ENCODE measurements at regions not wholly inside any gene's neighbourhood (a gene's known extent, or its start where the extent isn't known, plus 50 kb on each side); places are given as distances from the start of the nearest gene placed in this dataset.
A peak's percentile ranks its signal among the peaks of the same experiment; 100 is the strongest.

DNA sequence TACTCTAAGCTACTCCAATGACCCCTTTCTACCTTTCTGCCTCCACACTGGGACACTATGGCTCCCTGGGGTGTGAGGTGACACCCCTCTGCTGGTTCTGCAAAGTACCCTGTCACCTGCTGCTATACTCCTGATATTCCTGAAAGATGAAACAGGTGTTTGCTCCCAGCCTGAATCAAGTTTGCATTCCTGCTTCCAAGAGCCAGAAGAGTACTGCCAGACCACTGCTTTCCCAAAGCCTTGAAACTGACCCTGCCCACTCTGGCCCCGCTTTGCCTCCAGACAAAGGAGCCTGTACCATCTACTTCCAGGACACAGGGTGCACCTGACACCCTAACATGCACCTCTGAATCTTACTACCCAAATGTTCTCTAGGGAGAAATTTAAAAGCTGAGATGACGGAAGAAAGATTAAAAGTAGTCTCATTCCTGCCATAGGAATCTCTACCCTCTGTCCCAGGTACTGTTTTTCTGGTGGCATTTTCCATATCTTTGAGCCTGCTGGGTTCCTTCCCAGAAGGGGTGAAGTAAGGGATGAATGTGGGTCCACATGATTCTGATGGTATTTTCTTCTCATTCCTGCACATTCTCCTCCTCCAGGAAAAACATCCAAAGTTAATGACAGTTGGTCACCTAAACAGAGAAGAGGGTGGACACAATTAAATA, 70.3 kb upstream of the DUSP10 start:
- no peak for DNase-seq (ENCODE audit: low read depth)

DNA sequence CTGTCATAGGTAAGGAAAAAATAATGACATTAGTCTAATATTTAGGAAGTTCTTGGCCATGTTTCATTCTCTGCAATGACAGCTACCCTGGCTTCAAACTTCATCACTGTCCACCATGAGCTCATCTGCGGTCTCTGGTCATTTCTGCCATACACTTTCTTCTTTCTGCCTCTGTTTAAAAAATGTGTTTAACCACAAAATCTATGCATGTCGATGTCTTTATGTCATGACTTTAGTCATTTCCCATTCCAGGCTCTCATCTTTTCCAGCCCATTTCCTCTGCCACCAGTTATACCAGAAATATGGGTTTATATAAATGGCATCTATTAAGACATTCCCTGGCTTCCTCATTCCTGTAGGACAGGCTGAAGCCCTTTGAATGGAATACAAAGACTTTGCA, 68.5 kb upstream of the DUSP10 start:
- peak; percentile 95 for DNase-seq (ENCODE audit: low read depth)

DNA sequence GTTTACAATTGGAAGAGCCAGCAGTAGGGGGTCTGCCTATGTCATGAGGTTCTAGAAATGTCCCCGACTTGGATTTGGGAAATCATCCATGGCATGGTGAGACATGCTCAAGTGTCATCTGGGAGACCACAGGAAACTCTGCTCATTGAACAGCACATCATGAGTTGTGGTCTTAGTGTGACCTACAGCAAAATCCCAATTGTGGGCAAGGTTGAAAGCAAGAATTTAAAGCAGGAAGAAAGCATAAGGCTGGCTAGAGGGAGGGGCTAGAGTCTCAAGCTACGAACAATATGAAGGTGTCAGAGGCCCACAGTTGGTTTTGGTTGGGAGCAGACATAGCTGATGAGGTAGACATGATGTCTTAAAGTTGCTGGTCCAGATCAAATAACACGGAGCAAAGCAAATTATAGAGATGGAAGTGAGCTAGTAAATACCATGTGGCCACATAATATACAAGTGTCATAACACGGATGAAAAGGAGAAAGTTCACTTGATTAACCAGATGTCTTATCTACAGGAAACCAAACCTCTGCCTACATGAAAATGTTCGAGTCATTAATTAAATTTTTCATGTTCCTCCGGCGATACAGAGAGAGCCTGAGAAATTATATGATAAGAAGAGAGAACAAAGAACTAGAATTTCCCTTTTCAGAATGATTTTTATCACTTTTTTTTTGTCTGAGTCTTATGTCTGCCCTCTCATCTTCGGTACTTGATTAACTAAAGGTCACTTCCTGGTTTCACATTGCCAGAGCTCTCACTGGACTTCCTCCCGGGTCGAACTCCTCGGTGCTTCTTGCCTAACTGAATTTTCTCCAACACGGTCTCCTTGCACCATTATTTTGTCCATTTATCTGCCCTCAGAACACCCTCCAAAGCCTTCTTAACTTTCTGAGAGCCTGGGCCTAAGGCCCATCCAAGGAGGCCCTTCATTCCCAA, 67.5 kb upstream of the DUSP10 start:
- no peak for DNase-seq (ENCODE audit: low read depth)

DNA sequence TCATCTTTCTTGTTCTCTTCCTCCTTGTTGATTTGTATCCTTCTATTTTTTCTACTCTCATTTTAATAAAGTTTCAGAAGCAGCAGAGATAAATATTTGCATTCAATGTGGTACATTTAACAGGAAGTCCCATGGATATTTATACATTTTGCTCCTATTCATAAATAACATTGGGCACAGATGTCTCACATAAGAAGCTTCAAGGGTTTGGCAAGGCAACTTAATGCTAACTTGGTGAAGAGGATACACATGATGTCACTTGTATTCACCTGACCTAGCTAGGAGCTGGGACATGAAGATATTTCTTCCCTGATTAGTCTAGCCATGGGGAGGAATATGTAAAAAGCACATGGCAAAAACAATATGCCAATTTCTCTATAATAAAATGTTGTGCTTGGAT, 65.1 kb upstream of the DUSP10 start:
- no peak for DNase-seq (ENCODE audit: low read depth)

DNA sequence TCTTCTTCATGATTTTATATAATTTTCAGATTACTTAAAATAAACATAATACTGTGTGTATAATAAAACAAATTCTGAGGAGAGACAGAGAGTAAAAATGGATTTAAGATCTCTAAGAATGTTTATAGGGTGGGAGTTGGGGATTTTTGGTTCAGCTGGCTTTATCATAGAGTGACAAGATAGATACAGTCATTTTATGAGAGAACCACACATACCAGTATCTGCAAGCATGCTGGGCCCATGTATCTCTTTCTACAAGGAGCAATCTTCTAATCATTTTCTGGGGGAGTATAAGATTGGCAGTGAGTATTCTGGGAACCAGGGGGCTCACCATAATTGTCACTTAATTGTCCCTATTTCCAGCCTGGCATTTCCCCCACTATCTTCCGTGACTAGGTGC, 64.3 kb upstream of the DUSP10 start:
- no peak for DNase-seq (ENCODE audit: low read depth)

DNA sequence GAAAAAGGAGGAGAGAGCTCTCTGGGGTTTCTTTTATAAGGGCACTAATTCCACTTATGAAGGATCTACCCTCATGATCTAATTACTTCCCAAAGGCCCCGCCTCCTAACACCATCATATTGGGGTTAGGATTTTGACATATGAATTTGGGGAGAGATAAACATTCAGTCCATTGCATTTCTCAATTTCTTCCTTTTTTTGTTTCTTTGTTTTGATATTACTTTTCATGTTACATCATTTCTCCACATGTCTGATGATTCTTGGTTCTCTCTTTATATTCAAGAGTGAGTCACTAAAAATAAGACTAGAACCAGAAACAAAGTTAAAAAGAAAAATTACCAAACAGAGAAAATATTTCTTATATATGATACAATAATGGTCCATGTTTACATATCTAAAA, 63.2 kb upstream of the DUSP10 start:
- no peak for DNase-seq (ENCODE audit: low read depth)

DNA sequence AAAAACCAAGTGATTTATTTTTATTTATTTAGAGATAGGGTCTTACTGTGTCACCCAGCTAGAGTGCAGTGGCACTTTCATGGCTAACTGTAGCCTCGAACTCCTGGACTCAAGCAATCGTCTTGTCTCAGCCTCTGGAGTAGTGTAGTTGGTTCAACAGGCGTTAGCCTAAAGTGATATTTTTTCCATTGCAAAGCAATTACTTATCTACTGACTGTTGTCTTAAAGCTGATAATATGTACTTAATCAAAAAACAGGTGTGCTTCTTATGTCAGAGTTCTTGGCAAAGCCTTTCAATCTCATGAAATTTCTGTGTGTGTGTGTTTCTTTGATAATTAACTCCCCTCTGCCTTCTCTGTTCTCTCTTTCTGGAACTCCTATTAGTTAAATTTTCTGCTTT, 62.4 kb upstream of the DUSP10 start:
- DNase-seq (ENCODE audit: low read depth): no peak

DNA sequence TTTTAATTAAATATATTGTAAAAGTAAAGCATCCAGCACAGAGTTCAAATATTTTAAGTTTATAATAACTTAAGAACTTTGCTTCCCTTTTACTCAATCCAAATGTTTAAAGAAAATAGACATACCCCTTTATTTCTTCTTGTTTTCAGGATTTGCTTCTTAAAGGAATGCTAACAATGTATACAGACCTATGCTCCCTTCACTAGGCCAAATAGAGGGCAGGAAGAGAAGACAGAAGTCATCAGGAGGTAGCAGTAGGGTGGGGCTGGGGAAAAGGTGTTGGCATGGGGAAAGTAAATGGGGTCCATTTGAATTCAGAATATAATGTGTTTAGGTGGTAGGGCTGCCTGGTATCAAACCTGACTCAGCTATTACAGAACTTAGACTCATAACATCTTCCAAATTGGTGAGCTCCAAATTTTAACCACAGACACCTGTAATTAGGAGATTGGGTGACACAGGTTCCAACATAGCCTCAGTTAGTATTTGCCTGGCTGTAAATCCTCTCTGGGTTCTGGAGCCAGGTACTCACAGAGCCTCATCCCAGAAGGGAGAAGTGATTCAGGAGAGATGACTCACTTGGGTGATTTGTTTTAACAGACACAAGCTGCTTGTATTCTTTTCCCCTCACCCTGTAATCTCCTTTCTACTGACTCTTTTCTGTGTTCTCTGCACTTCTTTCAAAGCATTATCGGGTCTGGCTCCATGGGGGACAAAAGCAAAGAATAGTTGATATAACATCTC, 60.1 kb upstream of the DUSP10 start:
- no peak for DNase-seq (ENCODE audit: low read depth)

DNA sequence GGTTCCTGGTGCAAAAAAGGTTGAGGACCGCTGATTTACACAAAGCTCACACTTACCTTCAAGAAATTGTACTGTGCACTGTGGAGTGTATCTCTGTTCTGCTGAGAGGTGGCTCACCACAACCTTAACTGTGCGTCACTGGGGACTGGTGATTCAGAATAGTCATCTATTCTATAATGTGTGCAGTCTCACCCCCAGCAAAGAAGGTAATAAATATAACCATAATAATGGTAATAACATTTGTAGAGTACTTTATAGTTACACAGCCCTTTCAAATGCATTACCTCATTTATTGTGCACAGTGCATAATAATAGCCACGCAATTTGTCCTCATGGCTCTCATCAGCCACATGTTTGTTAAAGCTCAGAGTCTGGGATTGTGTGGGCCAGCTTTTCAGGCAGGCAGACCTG, 59.4 kb upstream of the DUSP10 start:
- no peak for DNase-seq (ENCODE audit: low read depth)

DNA sequence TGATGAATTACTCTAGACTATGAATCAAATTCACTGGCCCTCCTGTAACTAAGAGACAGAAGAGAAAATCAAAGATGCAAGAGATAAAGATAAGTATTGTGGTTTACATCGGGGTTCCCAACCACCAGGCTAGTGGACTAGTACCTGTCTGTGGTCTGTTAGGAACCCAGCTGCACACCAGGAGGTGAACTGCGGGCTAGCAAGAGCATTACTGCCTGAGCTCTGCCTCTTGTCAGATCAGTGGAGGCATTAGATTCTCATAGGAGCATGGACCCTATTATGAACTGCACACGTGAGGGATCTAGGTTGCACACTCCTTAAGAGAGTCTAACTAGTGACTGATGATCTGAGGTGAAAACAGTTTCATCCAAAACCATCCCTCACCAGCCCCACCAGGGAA, 58.9 kb upstream of the DUSP10 start:
- DNase-seq (ENCODE audit: low read depth): no peak

DNA sequence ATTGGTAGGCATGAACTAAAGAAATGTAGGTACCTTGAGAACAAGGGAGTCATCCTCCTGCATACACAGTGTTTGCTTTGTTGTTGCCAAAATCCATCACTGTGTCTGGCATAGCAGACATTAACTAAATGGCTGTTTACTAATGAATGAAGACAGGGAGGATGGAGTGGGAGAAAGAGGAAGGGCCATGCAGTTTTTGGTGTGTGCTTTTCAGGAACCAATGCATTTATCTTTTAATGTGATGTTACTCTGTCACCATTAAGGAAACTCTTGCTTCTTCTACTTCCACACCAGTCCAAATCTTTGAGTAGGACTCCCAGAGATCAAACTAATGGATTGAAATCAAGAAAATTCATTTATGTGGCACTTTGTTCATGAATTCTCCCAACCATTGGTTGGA, 55.6 kb upstream of the DUSP10 start:
- no peak for DNase-seq (ENCODE audit: low read depth)

DNA sequence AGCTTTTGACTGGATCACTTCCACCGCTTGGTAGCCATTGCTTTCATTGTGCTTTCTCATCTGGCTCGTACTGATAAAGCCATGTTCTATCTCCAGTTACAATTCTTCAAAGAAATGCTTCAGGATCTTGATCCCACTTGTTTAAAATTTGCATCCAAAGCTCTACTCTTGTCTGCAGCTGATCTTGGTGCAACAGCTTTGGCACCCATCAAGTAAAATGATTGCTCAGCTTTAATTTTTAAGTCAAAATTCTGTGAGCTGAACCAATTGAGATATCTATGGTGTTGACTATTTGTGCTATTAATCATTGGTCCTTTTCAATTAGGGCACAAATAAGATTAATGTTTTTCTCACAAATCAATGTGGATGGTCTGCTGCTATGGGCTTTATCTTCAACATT, 54.8 kb upstream of the DUSP10 start:
- DNase-seq (ENCODE audit: low read depth): no peak

DNA sequence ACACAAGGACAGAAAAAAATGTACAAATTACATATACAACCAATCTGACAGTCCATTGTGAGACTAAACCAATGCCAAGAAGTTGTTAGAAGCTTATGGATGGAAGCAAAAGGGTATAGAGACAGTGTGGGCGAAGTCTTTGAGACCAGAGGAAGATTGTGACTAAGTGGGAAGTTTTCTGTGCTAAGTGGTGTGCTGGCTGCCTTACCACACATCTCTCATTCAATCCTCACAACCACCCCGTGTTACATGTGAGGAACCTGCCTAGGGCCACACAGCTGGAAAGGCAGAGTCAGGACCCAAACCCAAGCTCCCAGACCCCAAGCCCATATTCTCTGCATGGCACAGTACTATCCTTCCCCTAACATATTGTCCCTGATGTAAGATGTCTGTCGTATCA, 53.5 kb upstream of the DUSP10 start:
- no peak for DNase-seq (ENCODE audit: low read depth)

DNA sequence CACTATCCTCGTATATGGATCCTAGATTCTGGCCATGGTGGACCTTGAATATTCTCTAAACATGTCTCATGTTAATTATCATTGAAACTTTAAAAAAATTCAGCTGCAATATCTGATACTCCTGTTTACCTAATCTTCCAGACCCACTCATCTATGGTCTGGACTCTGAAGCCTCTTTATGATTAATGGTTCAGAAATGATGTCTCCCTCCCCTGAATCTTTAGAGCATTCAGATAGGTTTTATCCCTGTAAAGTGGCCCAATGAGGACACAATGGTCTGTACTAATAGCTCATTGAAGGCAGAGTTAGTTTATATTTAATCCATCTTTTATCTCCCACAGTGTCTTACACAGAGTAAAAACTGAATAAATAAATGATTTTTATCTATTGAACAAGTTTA, 53.0 kb upstream of the DUSP10 start:
- no peak for DNase-seq (ENCODE audit: low read depth)

DNA sequence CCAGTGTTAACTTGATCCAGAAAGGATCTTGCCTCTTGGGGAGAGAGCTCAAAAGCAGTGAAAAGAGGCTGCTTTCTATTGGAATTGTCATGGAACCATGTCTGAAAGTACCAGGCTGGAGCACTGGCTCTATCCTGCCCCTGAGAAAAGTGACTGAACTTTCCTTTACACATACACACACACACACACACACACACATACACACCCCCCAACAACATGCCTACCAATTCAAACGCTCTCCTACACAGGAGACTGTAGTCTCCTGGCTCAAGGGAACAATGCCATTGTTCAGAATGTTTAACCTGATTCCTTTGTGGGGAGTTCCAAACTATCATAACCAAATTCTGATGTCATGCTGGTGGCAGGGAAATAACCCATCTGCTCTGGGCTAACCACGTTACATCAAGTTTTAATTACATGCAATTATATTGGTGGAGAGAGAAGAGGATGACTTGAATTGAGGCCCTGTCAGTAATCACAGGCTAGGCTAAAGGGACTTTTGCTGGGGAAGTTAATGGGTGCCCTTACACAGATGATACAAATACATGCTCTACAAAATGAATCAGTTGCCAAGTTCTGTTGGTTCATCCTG, 52.3 kb upstream of the DUSP10 start:
- no peak for DNase-seq (ENCODE audit: low read depth)

DNA sequence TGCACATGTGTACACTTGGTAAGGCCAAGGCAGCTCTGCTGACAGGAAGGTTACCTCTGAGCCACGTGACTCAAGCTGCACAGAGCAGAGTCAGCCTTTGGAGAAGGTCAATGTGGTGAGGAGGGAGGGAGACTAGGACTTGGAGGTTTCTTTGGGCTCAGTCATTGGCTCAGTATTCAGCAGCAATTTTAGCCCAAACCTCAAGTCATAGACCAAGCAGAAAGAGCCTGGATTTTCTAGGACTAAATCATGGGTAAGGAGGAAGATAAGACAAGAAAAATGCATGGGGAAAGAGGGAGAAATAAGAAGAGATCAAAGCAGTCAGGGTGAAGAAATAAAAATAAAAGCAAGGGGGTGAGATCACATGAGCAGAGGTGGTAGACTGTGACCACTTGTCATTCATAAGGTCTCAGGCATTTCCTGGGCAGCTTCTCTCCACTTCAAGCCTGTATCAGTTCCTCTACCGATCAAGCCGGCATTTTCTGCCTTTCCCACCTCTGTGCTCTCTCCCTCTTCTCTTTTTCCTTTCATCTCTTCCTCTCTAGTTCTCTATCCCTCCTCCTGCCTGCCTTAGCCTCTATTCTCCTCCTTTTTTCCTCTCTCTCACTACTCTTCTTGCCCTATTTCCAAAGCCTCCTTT, 51.7 kb upstream of the DUSP10 start:
- DNase-seq (ENCODE audit: low read depth): no peak

DNA sequence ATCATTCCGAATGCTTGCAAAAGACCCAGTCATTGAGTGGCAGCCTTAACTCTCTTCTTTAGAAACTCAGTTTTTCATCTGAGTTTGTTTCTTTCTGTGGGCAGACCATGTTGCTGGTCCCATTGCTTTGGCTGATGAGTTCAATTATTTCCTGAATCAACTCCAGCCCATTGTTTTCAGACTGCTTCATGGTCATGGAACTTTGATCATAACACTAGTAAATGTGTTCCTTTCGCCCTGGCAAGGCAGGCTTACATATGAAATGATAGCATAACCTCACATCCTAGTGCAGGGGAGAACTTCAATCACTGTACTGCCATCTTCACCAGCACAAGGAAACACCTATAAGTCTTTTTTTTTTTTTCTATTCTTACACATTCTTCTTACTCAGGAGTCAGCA, 50.0 kb upstream of the DUSP10 start:
- no peak for DNase-seq (ENCODE audit: low read depth)

All from HS-5 (cell line).